ENCODE measurements at regions not wholly inside any gene's neighbourhood (a gene's known extent, or its start where the extent isn't known, plus 50 kb on each side); places are given as distances from the start of the nearest gene placed in this dataset.

- Histone ChIP-seq H3K36me3 (no peaks in the 10 kb centered on the region), H3K4me3 (no peak overlapping the region), H3K27ac (no peak overlapping the region), H3K4me1 (no peaks in the 10 kb centered on the region), H3K27me3 (no peaks in the 10 kb centered on the region), H3K9me3 (no peaks in the 10 kb centered on the region)
- 62 to 76% methylated on average over 4 of the region's 4 CpGs for WGBS, 2 donors
- no peak for DNase-seq (ENCODE audit: low spot score in 2 of 2)
- no peak for TF ChIP-seq EP300 (IDR thresholded peaks at IDR 0.05)
- no peak for TF ChIP-seq CTCF (IDR thresholded peaks at IDR 0.05)
- no peak for TF ChIP-seq POLR2A (IDR thresholded peaks at IDR 0.05)
These were observed 344.9 kb downstream of the LPIN1 start for GRCh38 chr2:12091201-12091806.

DNA sequence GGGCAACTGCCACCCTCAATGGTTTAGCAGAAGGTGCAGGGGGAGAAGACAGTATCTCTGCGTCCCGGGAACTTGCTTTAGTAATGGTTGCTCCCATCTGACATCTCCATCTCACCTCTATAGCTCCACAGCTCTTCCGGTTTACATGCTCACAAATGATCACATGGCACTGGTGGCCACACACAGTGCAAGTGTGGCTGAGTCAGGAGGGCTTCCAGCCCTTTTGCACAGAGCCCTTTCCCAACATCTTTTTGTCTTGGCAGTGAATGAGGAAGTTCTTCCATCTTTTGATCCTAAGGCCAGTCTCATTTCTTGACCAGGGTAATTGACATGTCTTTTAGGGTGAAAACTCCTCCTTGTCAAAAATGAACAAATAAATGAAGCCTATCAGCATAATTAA lies 347.7 kb downstream of the LPIN1 start:
- Histone ChIP-seq H3K9me3 (no peaks in the 10 kb centered on the region), H3K27ac (no peak overlapping the region), H3K4me3 (no peak overlapping the region), H3K36me3 (no peaks in the 10 kb centered on the region), H3K4me1 (no peaks in the 10 kb centered on the region), H3K27me3 (no peaks in the 10 kb centered on the region)
- DNase-seq (ENCODE audit: low spot score in 2 of 2), result no peak
- 93 to 97% methylated on average over 3 of the region's 3 CpGs for WGBS, 2 donors
- TF ChIP-seq POLR2A (IDR thresholded peaks at IDR 0.05), result no peak
- TF ChIP-seq CTCF (IDR thresholded peaks at IDR 0.05), result no peak
- no peak for TF ChIP-seq EP300 (IDR thresholded peaks at IDR 0.05)

DNA sequence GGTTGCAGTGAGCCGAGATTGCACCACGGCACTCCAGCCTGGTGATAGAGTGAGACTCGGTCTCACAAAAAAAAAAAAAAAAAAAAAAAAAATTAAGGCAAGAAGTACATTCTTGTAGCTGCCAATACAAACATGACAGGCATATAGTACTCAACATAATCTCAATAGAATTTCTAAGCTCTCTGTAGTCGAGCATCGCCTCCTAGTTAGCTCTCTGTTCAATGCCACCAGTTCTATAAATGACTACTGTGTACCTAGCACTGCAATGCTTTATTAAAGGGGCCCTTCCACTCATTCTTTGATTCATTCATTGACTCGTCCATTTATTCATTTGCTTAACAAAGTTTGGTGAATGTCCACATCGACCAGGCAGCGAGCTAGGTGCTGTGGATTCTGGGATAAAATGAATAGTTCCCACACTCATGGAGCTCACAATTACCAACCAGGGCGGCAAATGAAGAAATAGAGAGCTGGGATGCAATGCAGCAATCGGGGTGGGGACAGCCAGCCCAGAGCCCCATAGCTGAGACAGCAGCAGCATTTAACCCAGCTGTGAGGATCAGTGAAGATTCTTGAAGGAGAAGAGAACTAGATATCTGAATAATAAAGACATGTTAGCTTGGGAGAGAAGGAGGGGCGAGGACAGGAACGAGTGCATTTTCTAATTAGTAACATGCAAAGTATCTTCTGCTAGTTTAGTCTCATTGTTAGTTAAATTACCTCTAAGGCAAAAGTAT lies 349.8 kb downstream of the LPIN1 start:
- H3K27ac ChIP-seq, result no peak overlapping the region
- H3K4me3 ChIP-seq, result no peak overlapping the region
- 82 to 84% methylated on average over 12 of the region's 12 CpGs for WGBS, 2 donors
- no peak for TF ChIP-seq CTCF (IDR thresholded peaks at IDR 0.05)
- no peak for TF ChIP-seq POLR2A (IDR thresholded peaks at IDR 0.05)
- TF ChIP-seq EP300 (IDR thresholded peaks at IDR 0.05), result no peak
- H3K4me1 ChIP-seq, result no peaks in the 10 kb centered on the region
- H3K36me3 ChIP-seq, result no peaks in the 10 kb centered on the region
- no peaks in the 10 kb centered on the region for H3K9me3 ChIP-seq
- no peaks in the 10 kb centered on the region for H3K27me3 ChIP-seq
- DNase-seq (ENCODE audit: low spot score in 2 of 2), result no peak

GRCh38 chr2:12096788-12097449 lies 350.5 kb downstream of the LPIN1 start:
- DNase-seq (ENCODE audit: low spot score in 2 of 2), result no peak
- Histone ChIP-seq H3K4me1 (no peaks in the 10 kb centered on the region), H3K27ac (no peak overlapping the region), H3K36me3 (no peaks in the 10 kb centered on the region), H3K9me3 (no peaks in the 10 kb centered on the region), H3K4me3 (no peak overlapping the region), H3K27me3 (no peaks in the 10 kb centered on the region)
- TF ChIP-seq CTCF (IDR thresholded peaks at IDR 0.05) (no peak), POLR2A (IDR thresholded peaks at IDR 0.05) (no peak), EP300 (IDR thresholded peaks at IDR 0.05) (no peak)
- 75 to 81% methylated on average over 7 of the region's 7 CpGs for WGBS, 2 donors

DNA sequence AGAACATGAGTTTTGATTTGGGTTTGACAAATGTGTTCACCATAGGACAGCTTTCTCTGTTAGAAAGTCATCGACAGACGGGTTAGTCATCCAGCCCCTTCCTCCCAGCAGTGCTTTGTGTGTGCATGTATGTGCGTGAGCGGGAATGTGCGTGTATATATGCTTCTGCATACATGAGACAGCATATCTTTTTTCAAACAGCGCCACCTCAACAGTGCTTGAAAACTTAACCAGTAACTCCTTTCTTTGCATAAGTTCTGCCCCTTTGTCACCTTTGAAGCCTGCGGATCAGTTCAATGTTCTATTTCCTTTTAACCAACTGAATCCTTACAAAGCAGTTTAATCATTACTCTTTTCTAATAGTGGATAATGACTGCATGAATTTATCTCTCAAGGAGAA lies 351.4 kb downstream of the LPIN1 start:
- Histone ChIP-seq H3K27ac (no peak overlapping the region), H3K4me1 (no peaks in the 10 kb centered on the region), H3K36me3 (no peaks in the 10 kb centered on the region), H3K9me3 (no peaks in the 10 kb centered on the region), H3K4me3 (no peak overlapping the region), H3K27me3 (no peaks in the 10 kb centered on the region)
- no peak for TF ChIP-seq POLR2A (IDR thresholded peaks at IDR 0.05)
- TF ChIP-seq CTCF (IDR thresholded peaks at IDR 0.05), result no peak
- no peak for DNase-seq (ENCODE audit: low spot score in 2 of 2)
- 94 to 96% methylated on average over 7 of the region's 7 CpGs for WGBS, 2 donors

All from tibial nerve (tissue), 4 donors.